GM19467 (cell line): ENCODE measurements at regions not wholly inside any gene's neighbourhood (a gene's known extent, or its start where the extent isn't known, plus 50 kb on each side); places are given as distances from the start of the nearest gene placed in this dataset.
"Not testable (repeated sequence)": the region's sequence is repeated elsewhere in the genome, so short reads cannot be mapped to it uniquely, and the experiment has no call there.

ENCODE experiments used
- ATAC-seq: cut with Tn5 transposase; IDR thresholded peaks from one replicate; pipeline ENCODE4 v1.9.1; 2021; ENCODE audit warnings: mild to moderate bottlenecking, moderate library complexity; ENCODE audit not compliant: unreplicated experiment

GRCh38 chr12:127760996-127761395 lies 506.0 kb upstream of the TMEM132C start:
- ATAC-seq: no peak

- no peak for ATAC-seq
Measured at GRCh38 chr12:127761880-127762279, 505.1 kb upstream of the TMEM132C start.

GRCh38 chr12:127767656-127768055 lies 499.3 kb upstream of the TMEM132C start:
- ATAC-seq: no peak

- ATAC-seq: no peak
Measured at GRCh38 chr12:127770118-127770517, 496.9 kb upstream of the TMEM132C start.

GRCh38 chr12:127771546-127771945 lies 495.4 kb upstream of the TMEM132C start:
- ATAC-seq: no peak

- ATAC-seq: no peak
Measured at GRCh38 chr12:127773520-127773919, 493.4 kb upstream of the TMEM132C start.

GRCh38 chr12:127774828-127775227 lies 492.1 kb upstream of the TMEM132C start:
- no peak for ATAC-seq

GRCh38 chr12:127779301-127780045 lies 487.5 kb upstream of the TMEM132C start:
- ATAC-seq: no peak

- ATAC-seq: no peak
Measured at GRCh38 chr12:127780881-127781280, 486.1 kb upstream of the TMEM132C start.

GRCh38 chr12:127781336-127781735 lies 485.6 kb upstream of the TMEM132C start:
- no peak for ATAC-seq

GRCh38 chr12:127785540-127785939 lies 481.4 kb upstream of the TMEM132C start:
- no peak for ATAC-seq

- ATAC-seq: no peak
Measured at GRCh38 chr12:127785986-127786590, 480.9 kb upstream of the TMEM132C start.

- no peak for ATAC-seq
Measured at GRCh38 chr12:127787544-127787943, 479.4 kb upstream of the TMEM132C start.

GRCh38 chr12:127790376-127790775 lies 476.6 kb upstream of the TMEM132C start:
- no peak for ATAC-seq

GRCh38 chr12:127791217-127791616 lies 475.8 kb upstream of the TMEM132C start:
- ATAC-seq: no peak

- ATAC-seq: no peak
Measured at GRCh38 chr12:127797918-127798317, 469.1 kb upstream of the TMEM132C start.

- no peak for ATAC-seq
Measured at GRCh38 chr12:127802271-127802670, 464.7 kb upstream of the TMEM132C start.

- no peak for ATAC-seq
Measured at GRCh38 chr12:127803545-127803944, 463.4 kb upstream of the TMEM132C start.

GRCh38 chr12:127809275-127809674 lies 457.7 kb upstream of the TMEM132C start:
- ATAC-seq: no peak

- ATAC-seq: no peak
Measured at GRCh38 chr12:127810041-127810440, 456.9 kb upstream of the TMEM132C start.

- not testable (repeated sequence) for ATAC-seq
Measured at GRCh38 chr12:127810459-127810858, 456.5 kb upstream of the TMEM132C start.

- ATAC-seq: no peak
Measured at GRCh38 chr12:127811988-127812387, 455.0 kb upstream of the TMEM132C start.

- no peak for ATAC-seq
Measured at GRCh38 chr12:127813147-127813546, 453.8 kb upstream of the TMEM132C start.
